ENCODE measurements at regions not wholly inside any gene's neighbourhood (a gene's known extent, or its start where the extent isn't known, plus 50 kb on each side); places are given as distances from the start of the nearest gene placed in this dataset.

DNA sequence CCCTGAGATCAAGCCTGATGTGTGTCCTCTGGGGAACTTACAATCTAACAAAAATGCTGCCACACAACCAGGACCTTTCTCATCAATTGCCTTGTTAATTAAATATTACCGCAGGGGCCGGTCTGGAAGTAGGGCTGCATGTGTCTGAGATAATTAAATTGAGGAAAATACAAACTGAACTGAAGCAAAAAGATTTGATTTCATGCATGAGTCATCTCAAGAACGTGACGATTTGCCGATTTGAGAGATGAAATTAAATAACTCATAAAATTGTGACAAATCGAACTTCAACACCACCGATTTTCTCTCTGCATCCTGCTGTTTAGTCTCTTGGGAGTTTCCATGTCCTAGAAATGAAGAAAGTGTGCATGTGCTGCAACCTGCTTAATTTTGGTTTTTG is 94.6 kb upstream of the DAAM1 start:
- Histone ChIP-seq H3K27me3 (peaks cover 22% of the 10 kb centered on the region), H3K4me3 (ENCODE audit: low read depth, low read length) (no peak overlapping the region), H3K9me3 (no peaks in the 10 kb centered on the region), H3K4me1 (no peaks in the 10 kb centered on the region), H3K36me3 (no peaks in the 10 kb centered on the region)
- no peak for DNase-seq
- TF ChIP-seq, protein P1, sequence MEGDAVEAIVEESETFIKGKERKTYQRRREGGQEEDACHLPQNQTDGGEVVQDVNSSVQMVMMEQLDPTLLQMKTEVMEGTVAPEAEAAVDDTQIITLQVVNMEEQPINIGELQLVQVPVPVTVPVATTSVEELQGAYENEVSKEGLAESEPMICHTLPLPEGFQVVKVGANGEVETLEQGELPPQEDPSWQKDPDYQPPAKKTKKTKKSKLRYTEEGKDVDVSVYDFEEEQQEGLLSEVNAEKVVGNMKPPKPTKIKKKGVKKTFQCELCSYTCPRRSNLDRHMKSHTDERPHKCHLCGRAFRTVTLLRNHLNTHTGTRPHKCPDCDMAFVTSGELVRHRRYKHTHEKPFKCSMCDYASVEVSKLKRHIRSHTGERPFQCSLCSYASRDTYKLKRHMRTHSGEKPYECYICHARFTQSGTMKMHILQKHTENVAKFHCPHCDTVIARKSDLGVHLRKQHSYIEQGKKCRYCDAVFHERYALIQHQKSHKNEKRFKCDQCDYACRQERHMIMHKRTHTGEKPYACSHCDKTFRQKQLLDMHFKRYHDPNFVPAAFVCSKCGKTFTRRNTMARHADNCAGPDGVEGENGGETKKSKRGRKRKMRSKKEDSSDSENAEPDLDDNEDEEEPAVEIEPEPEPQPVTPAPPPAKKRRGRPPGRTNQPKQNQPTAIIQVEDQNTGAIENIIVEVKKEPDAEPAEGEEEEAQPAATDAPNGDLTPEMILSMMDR (IDR thresholded peaks at IDR 0.05; ENCODE audit: low read depth, low read length) = no peak

DNA sequence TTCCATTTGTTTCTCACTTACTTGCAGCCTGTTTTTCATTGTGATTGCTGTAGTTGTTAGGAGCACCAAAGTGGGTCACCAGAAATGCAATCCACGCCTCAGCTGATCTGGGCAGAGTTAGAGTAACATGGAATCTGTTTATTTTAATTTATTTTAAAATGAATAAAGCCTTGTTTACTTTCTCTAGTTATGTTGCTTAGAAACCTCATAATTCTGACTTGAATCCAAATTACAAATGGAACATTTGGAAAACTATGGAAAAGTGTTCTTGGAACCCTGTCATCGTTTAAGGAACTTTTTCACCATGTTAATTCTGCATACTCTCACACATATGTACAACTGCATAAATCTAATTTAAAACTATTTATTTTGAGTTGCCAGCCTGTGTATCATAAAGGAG is 92.2 kb upstream of the DAAM1 start:
- Histone ChIP-seq H3K27me3 (peaks cover 26% of the 10 kb centered on the region), H3K9me3 (no peaks in the 10 kb centered on the region), H3K36me3 (no peaks in the 10 kb centered on the region), H3K4me1 (no peaks in the 10 kb centered on the region), H3K4me3 (ENCODE audit: low read depth, low read length) (no peak overlapping the region)
- TF ChIP-seq, protein P1 (IDR thresholded peaks at IDR 0.05; ENCODE audit: low read depth, low read length) = no peak
- no peak for DNase-seq

DNA sequence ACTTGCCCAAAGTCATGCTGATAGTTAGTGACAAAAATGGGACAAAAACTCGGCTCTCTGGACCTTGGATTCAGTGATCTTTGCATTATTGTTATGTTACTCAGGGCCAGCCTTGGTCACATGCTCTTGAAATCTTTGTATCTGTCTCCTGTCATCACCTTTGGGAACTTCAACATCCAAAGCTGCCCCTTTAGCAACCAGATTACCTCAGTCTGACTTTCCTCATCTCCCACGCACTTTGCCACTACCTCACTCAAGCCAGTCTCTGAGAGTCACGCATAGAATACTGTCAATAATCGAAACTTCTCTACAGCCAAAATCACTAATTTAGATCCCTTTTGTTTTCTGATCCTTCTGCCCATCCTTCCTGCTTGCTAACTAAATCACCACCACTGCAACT is 90.8 kb upstream of the DAAM1 start:
- H3K4me1 ChIP-seq = no peaks in the 10 kb centered on the region
- H3K4me3 ChIP-seq (ENCODE audit: low read depth, low read length) = no peak overlapping the region
- H3K9me3 ChIP-seq = no peaks in the 10 kb centered on the region
- no peaks in the 10 kb centered on the region for H3K36me3 ChIP-seq
- peaks cover 15% of the 10 kb centered on the region; the same call in 1 of the 2 replicates for H3K27me3 ChIP-seq
- no peak for DNase-seq
- TF ChIP-seq, protein P1 (IDR thresholded peaks at IDR 0.05; ENCODE audit: low read depth, low read length) = no peak

DNA sequence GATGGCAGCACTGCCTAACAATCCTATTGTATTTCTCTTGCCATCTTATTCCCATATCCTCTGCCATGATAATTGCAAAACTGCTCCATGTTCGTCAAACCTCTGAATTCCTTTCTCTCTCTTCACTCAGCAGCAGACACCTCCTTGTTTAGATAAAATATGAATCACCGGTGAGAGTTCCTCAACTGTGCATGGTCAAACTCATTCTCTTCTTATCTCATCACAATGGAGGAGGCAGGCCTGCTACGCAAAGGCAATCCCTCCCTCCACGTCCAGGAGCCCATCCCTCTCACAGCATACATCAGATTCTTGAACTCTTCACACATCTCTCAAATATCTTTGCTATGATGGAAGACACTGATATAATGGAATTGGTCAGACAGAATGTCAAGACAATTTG is 90.1 kb upstream of the DAAM1 start:
- Histone ChIP-seq H3K4me3 (ENCODE audit: low read depth, low read length) (no peak overlapping the region), H3K4me1 (no peaks in the 10 kb centered on the region), H3K27me3 (peaks cover 9% of the 10 kb centered on the region; the same call in 1 of the 2 replicates), H3K36me3 (no peaks in the 10 kb centered on the region), H3K9me3 (no peaks in the 10 kb centered on the region)
- TF ChIP-seq, protein P1 (IDR thresholded peaks at IDR 0.05; ENCODE audit: low read depth, low read length) = no peak
- no peak for DNase-seq

DNA sequence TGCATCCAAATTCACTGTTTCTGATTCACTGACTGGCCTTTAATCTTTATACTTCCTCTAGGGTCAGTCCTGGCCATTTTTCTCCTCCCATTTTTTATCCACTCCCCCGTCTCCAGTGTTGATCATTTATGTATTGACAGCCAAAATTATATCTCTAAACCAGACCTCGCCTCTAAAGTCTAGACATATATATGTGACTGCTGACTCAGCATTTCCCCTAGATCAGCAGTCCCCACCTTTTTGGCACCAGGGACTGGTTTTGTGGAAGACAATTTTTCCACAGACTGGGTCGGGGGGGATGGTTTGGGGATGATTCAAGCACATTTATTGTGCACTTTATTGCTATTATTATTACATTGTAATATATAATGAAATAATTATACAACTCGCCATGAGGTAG is 88.3 kb upstream of the DAAM1 start:
- H3K27me3 ChIP-seq = peaks cover 9% of the 10 kb centered on the region; the same call in 1 of the 2 replicates
- H3K9me3 ChIP-seq = no peaks in the 10 kb centered on the region
- TF ChIP-seq, protein P1 (IDR thresholded peaks at IDR 0.05; ENCODE audit: low read depth, low read length) = no peak
- no peaks in the 10 kb centered on the region for H3K36me3 ChIP-seq
- DNase-seq = no peak
- no peaks in the 10 kb centered on the region for H3K4me1 ChIP-seq
- H3K4me3 ChIP-seq (ENCODE audit: low read depth, low read length) = no peak overlapping the region

DNA sequence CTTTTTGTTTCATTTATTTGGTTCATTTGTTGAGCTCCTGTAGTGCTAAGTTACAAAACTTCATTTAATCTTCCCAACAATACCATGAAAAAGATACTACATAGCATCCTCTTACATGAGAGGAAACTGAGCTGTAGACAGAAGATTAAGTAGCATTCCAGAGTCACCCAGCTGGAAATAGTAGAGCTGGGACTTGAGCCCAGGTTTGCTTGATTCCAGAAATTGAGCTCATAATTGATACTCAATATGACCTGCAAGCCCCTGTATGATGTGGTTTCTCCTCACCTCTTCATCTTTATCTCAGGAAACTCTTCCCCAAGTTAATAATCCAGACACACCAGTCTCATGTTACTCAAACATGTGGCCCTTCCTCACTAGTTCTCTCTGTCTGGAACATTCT is 87.0 kb upstream of the DAAM1 start:
- TF ChIP-seq, protein P1 (IDR thresholded peaks at IDR 0.05; ENCODE audit: low read depth, low read length) = no peak
- no peak for DNase-seq
- Histone ChIP-seq H3K27me3 (peaks cover 6% of the 10 kb centered on the region; the same call in 1 of the 2 replicates), H3K4me3 (ENCODE audit: low read depth, low read length) (no peak overlapping the region), H3K4me1 (no peaks in the 10 kb centered on the region), H3K9me3 (no peaks in the 10 kb centered on the region), H3K36me3 (no peaks in the 10 kb centered on the region)
